ENCODE measurements at regions not wholly inside any gene's neighbourhood (a gene's known extent, or its start where the extent isn't known, plus 50 kb on each side); places are given as distances from the start of the nearest gene placed in this dataset.

GRCh38 chr12:98397323-98398105 is 117.9 kb upstream of the TMPO start:
- H3K79me2 ChIP-seq (ENCODE audit: control insufficient read depth, insufficient read depth, low read length) = no peaks in the 10 kb centered on the region
- H3K36me3 ChIP-seq (ENCODE audit: control insufficient read depth, insufficient read depth, low read length) = no peaks in the 10 kb centered on the region
- no peak overlapping the region for H3K23ac ChIP-seq (ENCODE audit: low read length)
- H3K4me3 ChIP-seq (ENCODE audit: low read length) = no peak overlapping the region
- no peak overlapping the region for H2AK5ac ChIP-seq (ENCODE audit: low read length)
- peak overlapping the region; percentile 6 for H3K9ac ChIP-seq (ENCODE audit: low read length)
- peak overlapping the region; percentile 85 for H3K18ac ChIP-seq (ENCODE audit: low read length)
- H3K4me1 ChIP-seq (ENCODE audit: control insufficient read depth, low read depth, low read length) = peaks cover 7% of the 10 kb centered on the region
- no peaks in the 10 kb centered on the region for H3K79me1 ChIP-seq (ENCODE audit: low read length)
- no CpG with 5 or more reads among the region's 33 CpGs for WGBS (ENCODE audit: extremely low coverage, insufficient coverage, low lambda C conversion rate)
- H3K27ac ChIP-seq (ENCODE audit: low read depth, low read length) = peak overlapping the region; percentile 16
- H4K5ac ChIP-seq (ENCODE audit: low read length) = no peak overlapping the region
- H3K27me3 ChIP-seq (ENCODE audit: insufficient read depth, low read length, poor library complexity) = no peaks in the 10 kb centered on the region
- peak overlapping the region; percentile 74 for H3K4ac ChIP-seq (ENCODE audit: low read depth, low read length)
- H2BK5ac ChIP-seq (ENCODE audit: low read length) = no peak overlapping the region
- peak overlapping the region; percentile 43 for H3K56ac ChIP-seq (ENCODE audit: low read length)
- no peak overlapping the region for H4K8ac ChIP-seq (ENCODE audit: low read depth, low read length)
- H2BK15ac ChIP-seq (replicated peaks; ENCODE audit: low read depth) = no peak overlapping the region
- H3K4me2 ChIP-seq (ENCODE audit: low read length) = peak overlapping the region; percentile 3
- DNase-seq = peak; percentile 89
- H2BK120ac ChIP-seq (ENCODE audit: low read depth, low read length) = peak overlapping the region; percentile 15

GRCh38 chr12:98399532-98399931 is 115.9 kb upstream of the TMPO start:
- Histone ChIP-seq H4K5ac (ENCODE audit: low read length) (no peak overlapping the region), H2BK15ac (replicated peaks; ENCODE audit: low read depth) (no peak overlapping the region), H3K23ac (ENCODE audit: low read length) (no peak overlapping the region), H3K4me2 (ENCODE audit: low read length) (no peak overlapping the region), H3K4me1 (ENCODE audit: control insufficient read depth, low read depth, low read length) (peaks cover 9% of the 10 kb centered on the region), H3K56ac (ENCODE audit: low read length) (peak overlapping the region; percentile 17), H3K27ac (ENCODE audit: low read depth, low read length) (peak overlapping the region; percentile 74), H3K36me3 (ENCODE audit: control insufficient read depth, insufficient read depth, low read length) (no peaks in the 10 kb centered on the region), H2AK5ac (ENCODE audit: low read length) (no peak overlapping the region), H2BK120ac (ENCODE audit: low read depth, low read length) (peak overlapping the region; percentile 49), H3K79me1 (ENCODE audit: low read length) (no peaks in the 10 kb centered on the region), H3K27me3 (ENCODE audit: insufficient read depth, low read length, poor library complexity) (no peaks in the 10 kb centered on the region), H3K4me3 (ENCODE audit: low read length) (no peak overlapping the region), H3K9ac (ENCODE audit: low read length) (peak overlapping the region; percentile 14), H2BK5ac (ENCODE audit: low read length) (peak overlapping the region; percentile 44), H3K18ac (ENCODE audit: low read length) (peak overlapping the region; percentile 86), H3K4ac (ENCODE audit: low read depth, low read length) (no peak overlapping the region), H4K8ac (ENCODE audit: low read depth, low read length) (no peak overlapping the region), H3K79me2 (ENCODE audit: control insufficient read depth, insufficient read depth, low read length) (no peaks in the 10 kb centered on the region)
- WGBS (ENCODE audit: extremely low coverage, insufficient coverage, low lambda C conversion rate) = no CpG with 5 or more reads among the region's 9 CpGs
- peak; percentile 91 for DNase-seq

GRCh38 chr12:98401427-98401826 is 114.0 kb upstream of the TMPO start:
- no peaks in the 10 kb centered on the region for H3K27me3 ChIP-seq (ENCODE audit: insufficient read depth, low read length, poor library complexity)
- H3K4ac ChIP-seq (ENCODE audit: low read depth, low read length) = peak overlapping the region; percentile 62
- peaks cover 9% of the 10 kb centered on the region for H3K4me1 ChIP-seq (ENCODE audit: control insufficient read depth, low read depth, low read length)
- no peak overlapping the region for H4K5ac ChIP-seq (ENCODE audit: low read length)
- peak overlapping the region; percentile 61 for H3K56ac ChIP-seq (ENCODE audit: low read length)
- no peak overlapping the region for H3K9ac ChIP-seq (ENCODE audit: low read length)
- H3K4me2 ChIP-seq (ENCODE audit: low read length) = no peak overlapping the region
- no peak overlapping the region for H3K23ac ChIP-seq (ENCODE audit: low read length)
- H3K27ac ChIP-seq (ENCODE audit: low read depth, low read length) = no peak overlapping the region
- no peaks in the 10 kb centered on the region for H3K79me1 ChIP-seq (ENCODE audit: low read length)
- no peaks in the 10 kb centered on the region for H3K36me3 ChIP-seq (ENCODE audit: control insufficient read depth, insufficient read depth, low read length)
- no peak overlapping the region for H3K4me3 ChIP-seq (ENCODE audit: low read length)
- no CpG with 5 or more reads among the region's 4 CpGs for WGBS (ENCODE audit: extremely low coverage, insufficient coverage, low lambda C conversion rate)
- H3K79me2 ChIP-seq (ENCODE audit: control insufficient read depth, insufficient read depth, low read length) = no peaks in the 10 kb centered on the region
- H2BK120ac ChIP-seq (ENCODE audit: low read depth, low read length) = peak overlapping the region; percentile 93
- no peak for DNase-seq
- H4K8ac ChIP-seq (ENCODE audit: low read depth, low read length) = no peak overlapping the region
- peak overlapping the region; percentile 8 for H2BK15ac ChIP-seq (replicated peaks; ENCODE audit: low read depth)
- no peak overlapping the region for H3K18ac ChIP-seq (ENCODE audit: low read length)
- H2BK5ac ChIP-seq (ENCODE audit: low read length) = peak overlapping the region; percentile 33
- peak overlapping the region; percentile 46 for H2AK5ac ChIP-seq (ENCODE audit: low read length)

- no peaks in the 10 kb centered on the region for H3K79me2 ChIP-seq (ENCODE audit: control insufficient read depth, insufficient read depth, low read length)
- H3K4me1 ChIP-seq (ENCODE audit: control insufficient read depth, low read depth, low read length) = peaks cover 9% of the 10 kb centered on the region
- no peaks in the 10 kb centered on the region for H3K36me3 ChIP-seq (ENCODE audit: control insufficient read depth, insufficient read depth, low read length)
- H4K5ac ChIP-seq (ENCODE audit: low read length) = no peak overlapping the region
- no peak overlapping the region for H3K56ac ChIP-seq (ENCODE audit: low read length)
- no peak overlapping the region for H3K27ac ChIP-seq (ENCODE audit: low read depth, low read length)
- H3K27me3 ChIP-seq (ENCODE audit: insufficient read depth, low read length, poor library complexity) = no peaks in the 10 kb centered on the region
- H3K23ac ChIP-seq (ENCODE audit: low read length) = no peak overlapping the region
- no peak overlapping the region for H3K9ac ChIP-seq (ENCODE audit: low read length)
- no peak overlapping the region for H2AK5ac ChIP-seq (ENCODE audit: low read length)
- no peak overlapping the region for H2BK120ac ChIP-seq (ENCODE audit: low read depth, low read length)
- no peak overlapping the region for H2BK15ac ChIP-seq (replicated peaks; ENCODE audit: low read depth)
- no CpG with 5 or more reads among the region's 3 CpGs for WGBS (ENCODE audit: extremely low coverage, insufficient coverage, low lambda C conversion rate)
- no peak overlapping the region for H2BK5ac ChIP-seq (ENCODE audit: low read length)
- no peaks in the 10 kb centered on the region for H3K79me1 ChIP-seq (ENCODE audit: low read length)
- H4K8ac ChIP-seq (ENCODE audit: low read depth, low read length) = no peak overlapping the region
- H3K18ac ChIP-seq (ENCODE audit: low read length) = peak overlapping the region; percentile 83
- DNase-seq = peak; percentile 64
- H3K4me2 ChIP-seq (ENCODE audit: low read length) = no peak overlapping the region
- H3K4ac ChIP-seq (ENCODE audit: low read depth, low read length) = no peak overlapping the region
- no peak overlapping the region for H3K4me3 ChIP-seq (ENCODE audit: low read length)
These were observed 113.3 kb upstream of the TMPO start for GRCh38 chr12:98402091-98402490.

GRCh38 chr12:98402671-98403070 is 112.7 kb upstream of the TMPO start:
- H2BK5ac ChIP-seq (ENCODE audit: low read length) = no peak overlapping the region
- H2BK15ac ChIP-seq (replicated peaks; ENCODE audit: low read depth) = no peak overlapping the region
- H2BK120ac ChIP-seq (ENCODE audit: low read depth, low read length) = no peak overlapping the region
- no peak overlapping the region for H3K18ac ChIP-seq (ENCODE audit: low read length)
- no peak overlapping the region for H3K23ac ChIP-seq (ENCODE audit: low read length)
- no peak overlapping the region for H3K27ac ChIP-seq (ENCODE audit: low read depth, low read length)
- no peak overlapping the region for H4K8ac ChIP-seq (ENCODE audit: low read depth, low read length)
- peak overlapping the region; percentile 40 for H2AK5ac ChIP-seq (ENCODE audit: low read length)
- no peak overlapping the region for H3K4me3 ChIP-seq (ENCODE audit: low read length)
- peaks cover 9% of the 10 kb centered on the region for H3K4me1 ChIP-seq (ENCODE audit: control insufficient read depth, low read depth, low read length)
- no peaks in the 10 kb centered on the region for H3K79me1 ChIP-seq (ENCODE audit: low read length)
- no peak overlapping the region for H3K4ac ChIP-seq (ENCODE audit: low read depth, low read length)
- H4K5ac ChIP-seq (ENCODE audit: low read length) = no peak overlapping the region
- H3K9ac ChIP-seq (ENCODE audit: low read length) = no peak overlapping the region
- H3K4me2 ChIP-seq (ENCODE audit: low read length) = no peak overlapping the region
- no CpG with 5 or more reads among the region's 3 CpGs for WGBS (ENCODE audit: extremely low coverage, insufficient coverage, low lambda C conversion rate)
- no peaks in the 10 kb centered on the region for H3K36me3 ChIP-seq (ENCODE audit: control insufficient read depth, insufficient read depth, low read length)
- H3K56ac ChIP-seq (ENCODE audit: low read length) = no peak overlapping the region
- H3K79me2 ChIP-seq (ENCODE audit: control insufficient read depth, insufficient read depth, low read length) = no peaks in the 10 kb centered on the region
- no peaks in the 10 kb centered on the region for H3K27me3 ChIP-seq (ENCODE audit: insufficient read depth, low read length, poor library complexity)
- no peak for DNase-seq

GRCh38 chr12:98403385-98403784 is 112.0 kb upstream of the TMPO start:
- no peak overlapping the region for H3K4me3 ChIP-seq (ENCODE audit: low read length)
- DNase-seq = no peak
- no peak overlapping the region for H2AK5ac ChIP-seq (ENCODE audit: low read length)
- H3K56ac ChIP-seq (ENCODE audit: low read length) = no peak overlapping the region
- H4K5ac ChIP-seq (ENCODE audit: low read length) = no peak overlapping the region
- H3K27ac ChIP-seq (ENCODE audit: low read depth, low read length) = no peak overlapping the region
- H3K23ac ChIP-seq (ENCODE audit: low read length) = no peak overlapping the region
- H3K4me2 ChIP-seq (ENCODE audit: low read length) = no peak overlapping the region
- H3K4ac ChIP-seq (ENCODE audit: low read depth, low read length) = no peak overlapping the region
- H2BK5ac ChIP-seq (ENCODE audit: low read length) = no peak overlapping the region
- no peaks in the 10 kb centered on the region for H3K79me2 ChIP-seq (ENCODE audit: control insufficient read depth, insufficient read depth, low read length)
- no peak overlapping the region for H2BK15ac ChIP-seq (replicated peaks; ENCODE audit: low read depth)
- H3K79me1 ChIP-seq (ENCODE audit: low read length) = no peaks in the 10 kb centered on the region
- peaks cover 9% of the 10 kb centered on the region for H3K4me1 ChIP-seq (ENCODE audit: control insufficient read depth, low read depth, low read length)
- no peak overlapping the region for H3K9ac ChIP-seq (ENCODE audit: low read length)
- H3K18ac ChIP-seq (ENCODE audit: low read length) = no peak overlapping the region
- H3K27me3 ChIP-seq (ENCODE audit: insufficient read depth, low read length, poor library complexity) = no peaks in the 10 kb centered on the region
- no peak overlapping the region for H2BK120ac ChIP-seq (ENCODE audit: low read depth, low read length)
- no peaks in the 10 kb centered on the region for H3K36me3 ChIP-seq (ENCODE audit: control insufficient read depth, insufficient read depth, low read length)
- WGBS (ENCODE audit: extremely low coverage, insufficient coverage, low lambda C conversion rate) = no CpG with 5 or more reads among the region's 1 CpG
- H4K8ac ChIP-seq (ENCODE audit: low read depth, low read length) = no peak overlapping the region

Data from mesendoderm (in vitro differentiated cells).